ENCODE measurements at regions not wholly inside any gene's neighbourhood (a gene's known extent, or its start where the extent isn't known, plus 50 kb on each side); places are given as distances from the start of the nearest gene placed in this dataset.

GRCh38 chr16:80899809-80900592 is 95.6 kb upstream of the CDYL2 start:
- H3K27me3 ChIP-seq (ENCODE audit: control insufficient read depth, insufficient read depth, low read length, poor library complexity, severe bottlenecking) = no peaks in the 10 kb centered on the region
- no peaks in the 10 kb centered on the region for H3K4me1 Mint-ChIP-seq
- TF ChIP-seq CTCF (conservative IDR thresholded peaks at IDR 0.05) = no peak
- no peak overlapping the region for H3K4me3 ChIP-seq (ENCODE audit: low read length)
- no peaks in the 10 kb centered on the region for H3K4me1 ChIP-seq (ENCODE audit: control insufficient read depth, insufficient read depth, low read length)
- 93 to 100% methylated on average over 4 to 11 of the region's 11 CpGs for WGBS, 2 experiments (ENCODE audit: insufficient coverage in 1 of 2, insufficient read length in 1 of 2)
- no peaks in the 10 kb centered on the region for H3K9me3 ChIP-seq (ENCODE audit: control insufficient read depth, low read length)
- no peak overlapping the region for H3K27ac Mint-ChIP-seq
- no peaks in the 10 kb centered on the region for H3K9me3 Mint-ChIP-seq
- H3K27ac ChIP-seq (ENCODE audit: low read depth, low read length) = no peak overlapping the region
- DNase-seq = peak; percentile 20
- no peak overlapping the region for H3K9ac ChIP-seq (ENCODE audit: extremely low read depth, low read length, poor library complexity, severe bottlenecking)
- H3K36me3 ChIP-seq (ENCODE audit: control insufficient read depth, insufficient read depth, low read length) = no peaks in the 10 kb centered on the region
- no peaks in the 10 kb centered on the region for H3K36me3 Mint-ChIP-seq (ENCODE audit: low read depth)
- no peak overlapping the region for H3K4me3 Mint-ChIP-seq
- peaks cover 1% of the 10 kb centered on the region for H3K27me3 Mint-ChIP-seq (ENCODE audit: insufficient read depth)

GRCh38 chr16:80896776-80897175 is 92.4 kb upstream of the CDYL2 start:
- Histone ChIP-seq H3K4me1 (ENCODE audit: control insufficient read depth, insufficient read depth, low read length) (no peaks in the 10 kb centered on the region), H3K27ac (ENCODE audit: low read depth, low read length) (no peak overlapping the region), H3K27me3 (ENCODE audit: control insufficient read depth, insufficient read depth, low read length, poor library complexity, severe bottlenecking) (no peaks in the 10 kb centered on the region), H3K9ac (ENCODE audit: extremely low read depth, low read length, poor library complexity, severe bottlenecking) (no peak overlapping the region), H3K4me3 (ENCODE audit: low read length) (no peak overlapping the region), H3K9me3 (ENCODE audit: control insufficient read depth, low read length) (no peaks in the 10 kb centered on the region), H3K36me3 (ENCODE audit: control insufficient read depth, insufficient read depth, low read length) (no peaks in the 10 kb centered on the region)
- H3K36me3 Mint-ChIP-seq (ENCODE audit: low read depth) = no peaks in the 10 kb centered on the region
- H3K9me3 Mint-ChIP-seq = no peaks in the 10 kb centered on the region
- TF ChIP-seq CTCF (conservative IDR thresholded peaks at IDR 0.05) = no peak
- WGBS, 2 experiments (ENCODE audit: insufficient coverage in 1 of 2, insufficient read length in 1 of 2) = 92 to 97% methylated on average over 3 to 5 of the region's 5 CpGs
- no peak overlapping the region for H3K27ac Mint-ChIP-seq
- peak; percentile 20 for DNase-seq
- H3K27me3 Mint-ChIP-seq (ENCODE audit: insufficient read depth) = peaks cover 1% of the 10 kb centered on the region
- H3K4me3 Mint-ChIP-seq = no peak overlapping the region
- no peaks in the 10 kb centered on the region for H3K4me1 Mint-ChIP-seq

- 89 to 100% methylated on average over 2 to 3 of the region's 3 CpGs for WGBS, 2 experiments (ENCODE audit: insufficient coverage in 1 of 2, insufficient read length in 1 of 2)
- no peak overlapping the region for H3K4me3 Mint-ChIP-seq
- no peak overlapping the region for H3K27ac ChIP-seq (ENCODE audit: low read depth, low read length)
- H3K27me3 Mint-ChIP-seq (ENCODE audit: insufficient read depth) = peaks cover 1% of the 10 kb centered on the region
- DNase-seq = no peak
- no peaks in the 10 kb centered on the region for H3K27me3 ChIP-seq (ENCODE audit: control insufficient read depth, insufficient read depth, low read length, poor library complexity, severe bottlenecking)
- H3K36me3 ChIP-seq (ENCODE audit: control insufficient read depth, insufficient read depth, low read length) = no peaks in the 10 kb centered on the region
- no peaks in the 10 kb centered on the region for H3K9me3 ChIP-seq (ENCODE audit: control insufficient read depth, low read length)
- no peaks in the 10 kb centered on the region for H3K9me3 Mint-ChIP-seq
- H3K27ac Mint-ChIP-seq = no peak overlapping the region
- H3K9ac ChIP-seq (ENCODE audit: extremely low read depth, low read length, poor library complexity, severe bottlenecking) = no peak overlapping the region
- H3K4me1 Mint-ChIP-seq = no peaks in the 10 kb centered on the region
- no peaks in the 10 kb centered on the region for H3K4me1 ChIP-seq (ENCODE audit: control insufficient read depth, insufficient read depth, low read length)
- TF ChIP-seq CTCF (conservative IDR thresholded peaks at IDR 0.05) = no peak
- no peak overlapping the region for H3K4me3 ChIP-seq (ENCODE audit: low read length)
- no peaks in the 10 kb centered on the region for H3K36me3 Mint-ChIP-seq (ENCODE audit: low read depth)
Measured at GRCh38 chr16:80894091-80894490, 89.7 kb upstream of the CDYL2 start.
